ENCODE measurements at regions not wholly inside any gene's neighbourhood (a gene's known extent, or its start where the extent isn't known, plus 50 kb on each side); places are given as distances from the start of the nearest gene placed in this dataset.

DNA sequence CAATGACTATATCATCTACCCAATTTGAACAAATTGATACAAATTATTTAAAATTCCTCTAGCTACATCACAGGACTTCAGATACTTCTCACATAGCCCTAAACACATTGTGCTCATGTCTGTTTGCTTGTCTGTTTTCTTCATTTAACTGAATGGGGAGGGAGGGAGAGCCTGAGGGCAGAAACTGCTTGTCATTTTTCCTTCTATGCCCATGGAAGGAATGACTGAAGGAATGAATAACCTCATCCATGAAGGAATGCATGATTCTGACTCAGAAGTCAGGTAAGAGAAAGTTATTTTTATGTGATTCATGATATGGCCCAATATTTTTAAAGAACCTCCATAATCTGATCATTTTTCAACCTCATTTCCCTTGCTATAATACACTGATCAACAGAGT lies 418.0 kb upstream of the PITX2 start:
- Mint-ChIP-seq H3K4me1 (peaks cover 9% of the 10 kb centered on the region), H3K27ac (no peak overlapping the region), H3K36me3 (ENCODE audit: low read depth) (no peaks in the 10 kb centered on the region), H3K9me3 (no peaks in the 10 kb centered on the region), H3K27me3 (ENCODE audit: insufficient read depth) (no peaks in the 10 kb centered on the region), H3K4me3 (no peak overlapping the region)
- H3K9ac ChIP-seq (ENCODE audit: extremely low read depth, low read length, poor library complexity, severe bottlenecking): no peak overlapping the region
- no peaks in the 10 kb centered on the region for H3K36me3 ChIP-seq (ENCODE audit: control insufficient read depth, insufficient read depth, low read length)
- no peaks in the 10 kb centered on the region for H3K4me1 ChIP-seq (ENCODE audit: control insufficient read depth, insufficient read depth, low read length)
- H3K27me3 ChIP-seq (ENCODE audit: control insufficient read depth, insufficient read depth, low read length, poor library complexity, severe bottlenecking): no peaks in the 10 kb centered on the region
- no peak overlapping the region for H3K27ac ChIP-seq (ENCODE audit: low read depth, low read length)
- TF ChIP-seq, protein P1, sequence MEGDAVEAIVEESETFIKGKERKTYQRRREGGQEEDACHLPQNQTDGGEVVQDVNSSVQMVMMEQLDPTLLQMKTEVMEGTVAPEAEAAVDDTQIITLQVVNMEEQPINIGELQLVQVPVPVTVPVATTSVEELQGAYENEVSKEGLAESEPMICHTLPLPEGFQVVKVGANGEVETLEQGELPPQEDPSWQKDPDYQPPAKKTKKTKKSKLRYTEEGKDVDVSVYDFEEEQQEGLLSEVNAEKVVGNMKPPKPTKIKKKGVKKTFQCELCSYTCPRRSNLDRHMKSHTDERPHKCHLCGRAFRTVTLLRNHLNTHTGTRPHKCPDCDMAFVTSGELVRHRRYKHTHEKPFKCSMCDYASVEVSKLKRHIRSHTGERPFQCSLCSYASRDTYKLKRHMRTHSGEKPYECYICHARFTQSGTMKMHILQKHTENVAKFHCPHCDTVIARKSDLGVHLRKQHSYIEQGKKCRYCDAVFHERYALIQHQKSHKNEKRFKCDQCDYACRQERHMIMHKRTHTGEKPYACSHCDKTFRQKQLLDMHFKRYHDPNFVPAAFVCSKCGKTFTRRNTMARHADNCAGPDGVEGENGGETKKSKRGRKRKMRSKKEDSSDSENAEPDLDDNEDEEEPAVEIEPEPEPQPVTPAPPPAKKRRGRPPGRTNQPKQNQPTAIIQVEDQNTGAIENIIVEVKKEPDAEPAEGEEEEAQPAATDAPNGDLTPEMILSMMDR (conservative IDR thresholded peaks at IDR 0.05): no peak
- no peak for DNase-seq
- no peak overlapping the region for H3K4me3 ChIP-seq (ENCODE audit: low read length)
- no peaks in the 10 kb centered on the region for H3K9me3 ChIP-seq (ENCODE audit: control insufficient read depth, low read length)

DNA sequence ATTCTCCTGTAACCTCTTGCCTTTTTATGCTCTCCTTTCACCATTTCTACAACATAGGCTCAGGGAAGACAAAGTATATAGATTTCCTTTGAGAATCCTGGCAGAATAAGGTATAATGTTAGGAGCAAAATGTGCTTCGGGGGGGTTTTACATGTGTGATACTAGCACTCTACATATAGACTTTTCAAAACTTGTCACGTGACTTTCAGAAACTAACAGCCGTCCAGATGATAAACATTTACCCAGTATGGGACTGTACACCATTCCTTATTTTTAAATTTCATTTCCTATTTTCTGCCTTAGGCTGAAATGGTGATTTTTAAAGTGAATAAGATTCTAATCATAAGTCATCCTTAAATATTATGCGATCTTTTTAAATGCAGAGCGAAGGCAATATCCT lies 420.4 kb upstream of the PITX2 start:
- no peaks in the 10 kb centered on the region for H3K27me3 Mint-ChIP-seq (ENCODE audit: insufficient read depth)
- WGBS, 2 experiments (ENCODE audit: insufficient coverage in 1 of 2, insufficient read length in 1 of 2): 93 to 100% methylated on average over 1 to 5 of the region's 5 CpGs
- H3K36me3 Mint-ChIP-seq (ENCODE audit: low read depth): no peaks in the 10 kb centered on the region

DNA sequence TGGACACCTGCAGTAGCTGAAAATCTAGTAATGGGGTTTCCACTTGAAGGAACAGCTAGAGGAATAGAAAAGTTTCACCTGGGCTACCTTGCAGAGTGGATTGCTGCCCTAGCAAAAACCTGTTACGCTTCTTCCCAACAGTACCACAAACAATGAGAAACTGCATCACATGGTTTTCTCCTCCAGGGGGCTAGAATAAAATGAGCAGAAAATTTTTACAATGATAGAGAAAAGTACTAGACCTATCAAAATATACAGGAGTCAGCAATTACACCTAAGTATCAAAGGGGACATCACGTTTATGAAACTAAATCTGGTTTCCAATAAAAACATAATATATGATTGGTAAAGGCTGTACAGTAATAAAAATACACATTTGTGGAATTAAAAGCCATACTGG lies 423.1 kb upstream of the PITX2 start:
- Mint-ChIP-seq H3K4me1 (peaks cover 2% of the 10 kb centered on the region), H3K4me3 (no peak overlapping the region), H3K9me3 (peaks cover 6% of the 10 kb centered on the region), H3K27me3 (ENCODE audit: insufficient read depth) (no peaks in the 10 kb centered on the region), H3K36me3 (ENCODE audit: low read depth) (no peaks in the 10 kb centered on the region), H3K27ac (no peak overlapping the region)
- H3K9ac ChIP-seq (ENCODE audit: extremely low read depth, low read length, poor library complexity, severe bottlenecking): no peak overlapping the region
- H3K4me1 ChIP-seq (ENCODE audit: control insufficient read depth, insufficient read depth, low read length): no peaks in the 10 kb centered on the region
- 91% methylated on average over 1 of the region's 2 CpGs; no CpG with 5 or more reads in 1 of the 2 experiments for WGBS, 2 experiments (ENCODE audit: insufficient coverage in 1 of 2, insufficient read length in 1 of 2)
- no peak for DNase-seq
- no peak overlapping the region for H3K27ac ChIP-seq (ENCODE audit: low read depth, low read length)
- TF ChIP-seq, protein P1 (conservative IDR thresholded peaks at IDR 0.05): peak; percentile 69
- H3K4me3 ChIP-seq (ENCODE audit: low read length): no peak overlapping the region
- H3K9me3 ChIP-seq (ENCODE audit: control insufficient read depth, low read length): no peaks in the 10 kb centered on the region
- H3K27me3 ChIP-seq (ENCODE audit: control insufficient read depth, insufficient read depth, low read length, poor library complexity, severe bottlenecking): no peaks in the 10 kb centered on the region
- no peaks in the 10 kb centered on the region for H3K36me3 ChIP-seq (ENCODE audit: control insufficient read depth, insufficient read depth, low read length)

More for the DNA sequence above, 420.4 kb upstream of the PITX2 start:
- H3K27ac Mint-ChIP-seq: no peak overlapping the region
- TF ChIP-seq, protein P1 (conservative IDR thresholded peaks at IDR 0.05): no peak
- no peak for DNase-seq
- H3K4me3 Mint-ChIP-seq: no peak overlapping the region
- H3K27me3 ChIP-seq (ENCODE audit: control insufficient read depth, insufficient read depth, low read length, poor library complexity, severe bottlenecking): no peaks in the 10 kb centered on the region
- H3K4me3 ChIP-seq (ENCODE audit: low read length): no peak overlapping the region
- H3K9ac ChIP-seq (ENCODE audit: extremely low read depth, low read length, poor library complexity, severe bottlenecking): no peak overlapping the region
- H3K9me3 Mint-ChIP-seq: no peaks in the 10 kb centered on the region
- no peaks in the 10 kb centered on the region for H3K36me3 ChIP-seq (ENCODE audit: control insufficient read depth, insufficient read depth, low read length)
- no peaks in the 10 kb centered on the region for H3K4me1 ChIP-seq (ENCODE audit: control insufficient read depth, insufficient read depth, low read length)
- H3K4me1 Mint-ChIP-seq: peaks cover 4% of the 10 kb centered on the region
- no peak overlapping the region for H3K27ac ChIP-seq (ENCODE audit: low read depth, low read length)
- no peaks in the 10 kb centered on the region for H3K9me3 ChIP-seq (ENCODE audit: control insufficient read depth, low read length)
